ENCODE measurements at regions not wholly inside any gene's neighbourhood (a gene's known extent, or its start where the extent isn't known, plus 50 kb on each side); places are given as distances from the start of the nearest gene placed in this dataset.

GRCh38 chr13:67877031-67877430 lies 646.9 kb upstream of the PCDH9 start:
- Mint-ChIP-seq H3K4me3 (ENCODE audit: unreplicated experiment) (no peak overlapping the region), H3K9me3 (ENCODE audit: unreplicated experiment) (no peaks in the 10 kb centered on the region), H3K27me3 (ENCODE audit: insufficient read depth, unreplicated experiment) (no peaks in the 10 kb centered on the region), H3K27ac (ENCODE audit: unreplicated experiment) (no peak overlapping the region), H3K4me1 (ENCODE audit: low read depth, unreplicated experiment) (no peaks in the 10 kb centered on the region), H3K36me3 (ENCODE audit: insufficient read depth, unreplicated experiment) (no peaks in the 10 kb centered on the region)
- no TSS peak for BruUV-seq (replicated peaks)
- intact Hi-C loops (cut with micrococcal nuclease; ENCODE audit: unreplicated experiment) = no loop called here
- no peak for TF ChIP-seq CTCF (IDR thresholded peaks at IDR 0.05; ENCODE audit: insufficient read depth in 1 of 2, low read depth in 1 of 2, low read length in 1 of 2, severe bottlenecking in 1 of 2, unreplicated experiment in 1 of 2)
- Histone ChIP-seq H3K4me1 (peaks cover 3% of the 10 kb centered on the region; the same call in 1 of the 2 replicates), H3K9me3 (no peaks in the 10 kb centered on the region), H3K27me3 (replicated peaks; ENCODE audit: control insufficient read depth, insufficient read depth, low read length) (no peaks in the 10 kb centered on the region), H3K4me3 (ENCODE audit: low read depth, low read length) (no peak overlapping the region), H3K36me3 (ENCODE audit: control insufficient read depth, insufficient read depth, low read length) (no peaks in the 10 kb centered on the region)
- ChIA-PET POLR2A (no interaction called here), CTCF (no interaction called here)
- DNase-seq = no peak

- Histone ChIP-seq H3K36me3 (ENCODE audit: control insufficient read depth, insufficient read depth, low read length) (no peaks in the 10 kb centered on the region), H3K4me1 (no peaks in the 10 kb centered on the region), H3K27me3 (replicated peaks; ENCODE audit: control insufficient read depth, insufficient read depth, low read length) (no peaks in the 10 kb centered on the region), H3K9me3 (no peaks in the 10 kb centered on the region), H3K4me3 (ENCODE audit: low read depth, low read length) (no peak overlapping the region)
- no peak for TF ChIP-seq CTCF (IDR thresholded peaks at IDR 0.05; ENCODE audit: insufficient read depth in 1 of 2, low read depth in 1 of 2, low read length in 1 of 2, severe bottlenecking in 1 of 2, unreplicated experiment in 1 of 2)
- DNase-seq = no peak
- POLR2A ChIA-PET = no interaction called here
- H3K4me1 Mint-ChIP-seq (ENCODE audit: low read depth, unreplicated experiment) = no peaks in the 10 kb centered on the region
- no peak overlapping the region for H3K4me3 Mint-ChIP-seq (ENCODE audit: unreplicated experiment)
- CTCF ChIA-PET = no interaction called here
- intact Hi-C loops (cut with micrococcal nuclease; ENCODE audit: unreplicated experiment) = no loop called here
- no peaks in the 10 kb centered on the region for H3K36me3 Mint-ChIP-seq (ENCODE audit: insufficient read depth, unreplicated experiment)
- H3K9me3 Mint-ChIP-seq (ENCODE audit: unreplicated experiment) = no peaks in the 10 kb centered on the region
- no peak overlapping the region for H3K27ac Mint-ChIP-seq (ENCODE audit: unreplicated experiment)
- no peaks in the 10 kb centered on the region for H3K27me3 Mint-ChIP-seq (ENCODE audit: insufficient read depth, unreplicated experiment)
- BruUV-seq (replicated peaks) = no TSS peak
These were observed 637.1 kb upstream of the PCDH9 start for GRCh38 chr13:67867206-67867605.

- intact Hi-C loops (cut with micrococcal nuclease; ENCODE audit: unreplicated experiment) = no loop called here
- Histone ChIP-seq H3K36me3 (ENCODE audit: control insufficient read depth, insufficient read depth, low read length) (no peaks in the 10 kb centered on the region), H3K4me3 (ENCODE audit: low read depth, low read length) (no peak overlapping the region), H3K9me3 (no peaks in the 10 kb centered on the region), H3K4me1 (no peaks in the 10 kb centered on the region), H3K27me3 (replicated peaks; ENCODE audit: control insufficient read depth, insufficient read depth, low read length) (no peaks in the 10 kb centered on the region)
- no peak for DNase-seq
- no TSS peak for BruUV-seq (replicated peaks)
- no peaks in the 10 kb centered on the region for H3K9me3 Mint-ChIP-seq (ENCODE audit: unreplicated experiment)
- H3K36me3 Mint-ChIP-seq (ENCODE audit: insufficient read depth, unreplicated experiment) = no peaks in the 10 kb centered on the region
- H3K27me3 Mint-ChIP-seq (ENCODE audit: insufficient read depth, unreplicated experiment) = no peaks in the 10 kb centered on the region
- CTCF ChIA-PET = no interaction called here
- POLR2A ChIA-PET = no interaction called here
- no peaks in the 10 kb centered on the region for H3K4me1 Mint-ChIP-seq (ENCODE audit: low read depth, unreplicated experiment)
- no peak for TF ChIP-seq CTCF (IDR thresholded peaks at IDR 0.05; ENCODE audit: insufficient read depth in 1 of 2, low read depth in 1 of 2, low read length in 1 of 2, severe bottlenecking in 1 of 2, unreplicated experiment in 1 of 2)
- no peak overlapping the region for H3K4me3 Mint-ChIP-seq (ENCODE audit: unreplicated experiment)
- no peak overlapping the region for H3K27ac Mint-ChIP-seq (ENCODE audit: unreplicated experiment)
These were observed 630.2 kb upstream of the PCDH9 start for GRCh38 chr13:67860315-67860714.

Measured in Caco-2 (cell line).